ENCODE measurements at regions not wholly inside any gene's neighbourhood (a gene's known extent, or its start where the extent isn't known, plus 50 kb on each side); places are given as distances from the start of the nearest gene placed in this dataset.
"Not testable (repeated sequence)": the region's sequence is repeated elsewhere in the genome, so short reads cannot be mapped to it uniquely, and the experiment has no call there.

GRCh38 chr18:22043837-22044236, 125.6 kb upstream of the GATA6 start:
- no peak for DNase-seq (ENCODE audit: low read depth in 3 of 3)

DNA sequence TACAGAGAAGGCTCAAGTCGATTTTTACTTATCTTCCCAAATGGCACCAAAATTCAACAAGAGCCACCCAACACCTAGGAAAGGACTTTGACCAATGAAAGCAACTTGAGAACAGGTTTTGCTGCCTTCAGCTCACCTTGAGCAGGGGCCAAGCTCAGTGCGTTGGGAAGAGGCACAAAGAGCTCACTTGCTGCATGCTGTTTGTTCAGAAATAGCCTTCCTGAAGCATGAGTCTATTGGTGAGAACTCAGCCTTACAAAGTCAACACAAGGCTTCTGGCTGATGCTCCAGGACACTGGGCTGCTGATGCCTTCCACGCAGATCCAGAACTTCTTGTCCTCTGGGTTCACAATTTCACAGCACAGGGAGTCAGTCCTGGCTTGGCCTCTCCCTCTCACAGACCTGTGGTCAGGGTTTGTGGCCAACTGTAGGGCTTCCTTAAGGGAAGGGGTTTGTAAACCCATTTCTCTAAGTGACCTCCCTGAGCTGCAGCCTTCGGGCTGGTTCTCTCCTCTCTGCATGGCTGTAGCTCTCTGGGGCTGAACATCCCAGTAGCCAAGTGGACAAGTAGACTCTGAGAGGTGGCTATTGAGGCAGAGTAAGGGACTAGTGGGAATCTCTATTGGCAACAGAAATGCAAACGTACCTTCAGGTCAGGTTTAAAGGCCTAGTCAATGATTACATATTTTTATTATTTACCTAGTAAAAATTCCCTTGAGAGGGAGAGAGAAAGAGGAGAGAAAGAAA, 124.7 kb upstream of the GATA6 start:
- DNase-seq (ENCODE audit: low read depth in 3 of 3) = no peak

GRCh38 chr18:22045221-22045918, 124.0 kb upstream of the GATA6 start:
- DNase-seq (ENCODE audit: low read depth in 3 of 3) = no peak

DNA sequence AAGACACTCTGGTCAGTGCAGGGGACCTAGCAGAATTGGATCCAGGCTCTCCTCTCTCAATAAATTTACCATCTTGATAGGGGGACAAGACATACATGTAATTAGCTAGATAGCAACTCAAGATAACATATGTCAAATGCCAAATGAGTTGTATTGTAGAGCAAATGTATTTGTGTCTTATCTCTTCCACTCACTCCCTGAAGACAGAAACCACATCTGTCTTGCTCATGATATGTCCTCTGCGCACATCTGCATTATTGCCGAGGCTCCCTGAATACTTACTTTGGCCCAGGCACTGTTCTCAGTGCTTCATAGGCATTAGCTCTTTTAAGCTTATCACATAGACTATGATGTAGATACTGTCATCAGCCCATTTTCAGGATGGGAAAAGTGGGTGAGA, 122.9 kb upstream of the GATA6 start:
- no peak for DNase-seq (ENCODE audit: low read depth in 3 of 3)

DNA sequence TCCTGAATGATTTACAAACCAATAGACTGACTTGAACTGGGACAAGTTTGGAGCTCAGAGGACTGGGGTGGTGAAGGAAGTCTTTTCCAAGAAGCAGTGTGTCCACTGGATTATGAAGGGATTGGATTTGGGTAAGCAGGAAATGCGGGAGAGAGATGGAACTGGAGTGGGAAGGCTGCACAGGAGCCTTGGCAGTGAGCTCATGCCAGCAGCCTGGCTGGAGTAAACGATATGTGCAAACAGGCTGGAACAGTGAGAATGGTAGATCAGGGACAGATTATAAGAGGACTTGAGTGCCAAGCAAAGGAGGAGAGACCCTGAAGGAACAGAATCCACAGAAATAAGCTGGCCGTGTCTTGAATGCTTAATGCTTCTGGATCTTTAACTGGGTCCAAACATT, 121.9 kb upstream of the GATA6 start:
- no peak for DNase-seq (ENCODE audit: low read depth in 3 of 3)

GRCh38 chr18:22048221-22048620, 121.2 kb upstream of the GATA6 start:
- DNase-seq (ENCODE audit: low read depth in 3 of 3) = no peak

DNA sequence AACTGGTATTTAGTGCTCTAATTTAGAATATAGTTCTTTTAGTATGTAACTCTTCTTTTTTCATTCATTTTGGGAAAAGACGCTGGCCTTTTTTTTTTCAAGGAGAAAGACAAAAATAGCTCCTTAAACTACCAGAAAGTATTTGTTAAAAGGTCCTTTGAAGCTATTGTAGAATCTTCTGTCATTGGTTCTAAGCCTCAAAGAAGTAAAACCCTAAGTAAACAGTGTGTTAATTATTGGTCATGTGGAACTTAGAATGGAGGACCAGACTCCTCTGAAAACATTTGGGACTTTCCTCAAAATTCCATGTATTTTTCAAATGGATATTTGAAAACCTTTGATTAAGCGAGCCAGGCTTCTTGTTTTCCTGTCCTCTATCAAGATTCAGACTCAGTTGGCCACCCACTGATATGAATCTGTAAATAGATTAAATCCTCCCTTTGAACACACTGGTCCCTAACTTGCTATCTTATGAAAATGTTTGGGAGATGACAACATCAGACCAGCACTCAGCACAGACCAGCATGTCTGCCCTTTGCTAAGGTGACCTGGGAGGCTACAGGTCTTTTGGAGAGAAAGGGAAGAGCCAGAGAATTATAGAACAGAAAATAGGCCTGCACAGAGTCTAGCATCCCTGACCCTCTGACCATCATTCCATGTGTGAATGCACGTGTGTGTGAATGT, 120.3 kb upstream of the GATA6 start:
- no peak for DNase-seq (ENCODE audit: low read depth in 3 of 3)

GRCh38 chr18:22052405-22053105, 116.8 kb upstream of the GATA6 start:
- DNase-seq (ENCODE audit: low read depth in 3 of 3) = no peak

DNA sequence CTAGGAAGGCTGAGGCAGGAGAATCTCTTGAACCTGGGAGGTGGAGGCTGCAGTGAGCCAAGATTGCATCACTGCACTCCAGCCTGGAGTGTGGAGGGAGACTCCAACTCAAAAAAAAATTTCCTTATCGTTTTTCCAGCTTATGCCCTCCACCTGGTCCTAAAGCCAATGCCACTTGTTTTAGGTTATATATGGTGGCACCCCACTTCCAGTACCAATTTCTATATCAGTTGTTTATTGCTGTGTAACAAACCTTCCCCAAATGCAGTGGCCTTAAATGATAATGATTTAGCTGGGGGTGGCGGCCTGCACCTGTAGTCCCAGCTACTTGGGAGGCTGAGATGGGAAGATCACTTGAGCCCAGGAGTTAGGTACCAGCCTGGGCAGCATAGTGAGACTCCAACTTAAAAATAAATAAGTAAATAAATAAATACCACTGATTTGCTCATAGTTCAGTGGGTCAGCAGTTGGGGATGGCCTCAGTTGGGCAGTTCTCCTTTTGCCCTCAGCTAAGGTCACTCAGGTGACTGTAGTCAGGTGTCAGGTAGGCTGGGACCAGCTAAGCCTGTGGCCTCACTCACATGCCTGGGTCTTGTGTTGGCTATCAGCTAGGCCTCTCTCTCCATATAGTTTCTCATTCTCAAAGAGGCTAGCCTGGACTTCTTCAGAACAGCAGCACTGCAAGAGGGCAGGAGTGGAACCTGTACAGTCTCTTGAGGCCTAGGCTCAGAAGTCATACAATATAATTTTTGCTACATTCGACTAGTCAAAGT, 113.7 kb upstream of the GATA6 start:
- DNase-seq (ENCODE audit: low read depth in 3 of 3) = no peak

GRCh38 chr18:22056950-22057349, 112.4 kb upstream of the GATA6 start:
- no peak for DNase-seq (ENCODE audit: low read depth in 3 of 3)

DNA sequence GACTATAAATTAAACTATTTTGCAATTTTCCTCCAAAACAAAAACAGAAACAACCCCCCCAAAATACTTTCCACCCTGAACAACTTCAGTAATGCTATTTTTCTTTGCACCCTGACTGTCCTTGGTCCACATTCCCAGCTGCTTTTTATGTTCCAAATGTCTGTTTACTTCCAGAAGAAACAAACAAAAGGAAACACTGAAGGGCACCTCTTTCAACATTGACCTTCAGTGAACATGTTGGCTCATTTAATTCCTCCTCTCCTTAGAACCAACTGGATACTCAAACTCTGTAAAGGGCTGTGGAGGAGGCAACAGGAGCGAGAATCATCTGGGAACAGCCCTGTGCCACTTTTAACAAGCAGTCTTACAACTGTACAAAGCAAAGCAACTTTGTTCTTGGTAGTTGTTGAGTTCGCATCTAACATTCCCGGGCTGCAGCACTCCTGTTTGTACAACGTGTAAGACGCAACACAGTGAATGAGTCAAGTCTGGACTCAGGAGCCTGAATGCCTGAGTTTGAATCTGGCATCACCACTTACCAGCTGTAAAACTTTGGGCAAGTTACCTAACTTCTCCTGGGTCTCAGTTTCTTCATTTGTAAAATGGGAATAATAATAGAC, 111.4 kb upstream of the GATA6 start:
- DNase-seq (ENCODE audit: low read depth in 3 of 3) = no peak

GRCh38 chr18:22060361-22060760, 109.0 kb upstream of the GATA6 start:
- no peak for DNase-seq (ENCODE audit: low read depth in 3 of 3)

- no peak for DNase-seq (ENCODE audit: low read depth in 3 of 3)
Observed at GRCh38 chr18:22063102-22063501, 106.3 kb upstream of the GATA6 start.

GRCh38 chr18:22063672-22064071, 105.7 kb upstream of the GATA6 start:
- no peak for DNase-seq (ENCODE audit: low read depth in 3 of 3)

DNA sequence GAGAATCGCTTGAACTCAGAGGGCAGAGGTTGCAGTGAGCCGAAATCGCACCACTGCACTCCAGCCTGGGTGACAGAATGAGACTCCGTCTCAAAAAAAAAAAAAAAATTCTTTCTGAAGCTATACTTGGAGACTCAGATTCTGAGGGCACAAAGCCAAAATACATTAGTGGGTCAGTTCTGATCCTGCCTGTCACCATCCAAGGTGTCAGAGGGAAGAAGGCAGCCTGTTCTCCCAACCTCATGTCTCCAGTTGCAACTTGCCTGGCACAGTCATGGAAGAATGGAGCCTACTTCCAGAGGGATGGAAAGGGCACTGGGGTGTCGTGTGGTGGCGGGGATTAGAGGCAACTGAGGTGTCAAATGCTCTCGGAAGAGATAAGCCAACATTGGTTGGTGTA, 104.8 kb upstream of the GATA6 start:
- no peak for DNase-seq (ENCODE audit: low read depth in 3 of 3)

DNA sequence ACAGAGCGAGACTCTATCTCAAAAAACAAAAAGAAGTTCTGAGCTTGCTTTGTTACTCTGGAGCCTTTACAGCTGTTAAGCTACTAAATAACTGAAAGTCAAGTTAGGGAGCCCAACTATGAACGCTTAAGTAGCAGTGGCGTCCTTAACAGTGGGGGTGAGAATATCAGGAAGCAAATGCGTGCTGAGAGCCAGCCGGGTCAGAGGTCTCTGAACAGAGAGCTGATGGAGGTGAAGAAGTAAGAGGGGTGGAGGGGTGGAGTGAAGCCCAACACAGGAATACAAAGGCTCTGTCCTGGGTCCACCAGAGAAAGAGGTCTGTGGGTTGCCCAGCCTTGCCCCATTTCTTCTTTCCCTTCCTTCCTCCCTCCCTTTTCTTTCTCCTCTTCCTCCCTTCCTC, 104.1 kb upstream of the GATA6 start:
- DNase-seq (ENCODE audit: low read depth in 3 of 3) = no peak

GRCh38 chr18:22066083-22066485, 103.3 kb upstream of the GATA6 start:
- no peak for DNase-seq (ENCODE audit: low read depth in 3 of 3)

DNA sequence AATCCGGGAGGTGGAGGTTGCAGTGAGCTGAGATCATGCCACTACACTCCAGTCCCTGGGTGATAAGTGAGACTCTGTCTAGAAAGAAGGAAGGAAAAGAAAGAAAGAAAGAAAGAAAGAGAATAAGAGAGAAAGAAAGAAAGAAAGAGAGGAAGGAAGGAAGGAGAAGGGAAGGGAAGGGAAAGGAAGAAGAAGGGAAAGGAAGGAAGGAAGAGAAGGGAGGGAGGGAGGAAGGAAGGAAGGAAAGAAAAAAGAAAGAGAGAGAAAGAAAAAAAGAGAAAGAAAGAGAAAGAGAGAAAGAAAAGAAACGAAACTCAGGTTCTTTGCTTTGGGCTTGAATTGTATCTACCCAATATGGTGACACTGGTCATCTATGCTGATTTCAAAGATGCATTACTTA, 102.3 kb upstream of the GATA6 start:
- no peak for DNase-seq (ENCODE audit: low read depth in 3 of 3)

DNA sequence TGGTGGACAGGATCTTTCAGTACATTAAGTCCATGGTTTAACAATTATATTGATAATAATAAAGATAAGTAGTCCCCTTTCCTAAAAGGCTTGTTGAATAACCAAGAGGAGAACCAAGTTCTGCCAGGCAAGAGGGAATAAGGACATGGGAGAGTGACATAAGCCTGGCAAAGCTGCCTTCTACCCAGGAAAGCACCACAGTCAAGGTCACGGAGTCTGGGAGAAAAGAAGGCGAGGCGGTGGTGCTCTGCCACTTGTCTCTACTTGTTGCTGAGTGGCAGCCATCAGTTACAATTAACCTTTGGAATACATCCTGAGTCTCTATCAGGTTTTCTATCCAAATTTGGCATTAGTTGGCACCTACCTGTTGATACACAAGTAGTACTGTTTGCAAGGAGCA, 101.7 kb upstream of the GATA6 start:
- no peak for DNase-seq (ENCODE audit: low read depth in 3 of 3)

DNA sequence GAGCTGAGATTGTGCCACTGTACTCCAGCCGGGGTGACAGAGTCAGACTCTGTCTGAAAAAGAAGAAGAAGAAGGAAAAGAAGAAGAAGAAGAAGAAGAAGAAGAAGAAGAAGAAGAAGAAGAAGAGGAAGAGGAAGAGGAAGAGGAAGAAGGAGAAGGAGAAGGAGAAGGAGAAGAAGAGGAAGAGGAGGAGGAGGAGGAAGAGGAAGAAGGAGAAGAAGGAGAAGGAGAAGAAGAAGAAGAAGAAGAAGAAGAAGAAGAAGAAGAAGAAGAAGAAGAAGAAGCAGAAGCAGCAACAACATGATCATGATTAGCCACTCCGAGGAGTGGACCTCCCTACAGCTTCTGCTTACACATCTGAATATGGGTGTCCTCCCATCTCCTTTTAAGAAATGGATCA, 100.6 kb upstream of the GATA6 start:
- DNase-seq (ENCODE audit: low read depth in 3 of 3) = not testable (repeated sequence)

GRCh38 chr18:22069916-22070315, 99.5 kb upstream of the GATA6 start:
- no peak for DNase-seq (ENCODE audit: low read depth in 3 of 3)

Measured in stimulated activated CD4-positive, alpha-beta T cell treated with anti-CD3 and anti-CD28 coated beads, TNF-alpha, amount 100 ng/mL, for 4 hours (primary cell).